ENCODE measurements at regions not wholly inside any gene's neighbourhood (a gene's known extent, or its start where the extent isn't known, plus 50 kb on each side); places are given as distances from the start of the nearest gene placed in this dataset.

DNA sequence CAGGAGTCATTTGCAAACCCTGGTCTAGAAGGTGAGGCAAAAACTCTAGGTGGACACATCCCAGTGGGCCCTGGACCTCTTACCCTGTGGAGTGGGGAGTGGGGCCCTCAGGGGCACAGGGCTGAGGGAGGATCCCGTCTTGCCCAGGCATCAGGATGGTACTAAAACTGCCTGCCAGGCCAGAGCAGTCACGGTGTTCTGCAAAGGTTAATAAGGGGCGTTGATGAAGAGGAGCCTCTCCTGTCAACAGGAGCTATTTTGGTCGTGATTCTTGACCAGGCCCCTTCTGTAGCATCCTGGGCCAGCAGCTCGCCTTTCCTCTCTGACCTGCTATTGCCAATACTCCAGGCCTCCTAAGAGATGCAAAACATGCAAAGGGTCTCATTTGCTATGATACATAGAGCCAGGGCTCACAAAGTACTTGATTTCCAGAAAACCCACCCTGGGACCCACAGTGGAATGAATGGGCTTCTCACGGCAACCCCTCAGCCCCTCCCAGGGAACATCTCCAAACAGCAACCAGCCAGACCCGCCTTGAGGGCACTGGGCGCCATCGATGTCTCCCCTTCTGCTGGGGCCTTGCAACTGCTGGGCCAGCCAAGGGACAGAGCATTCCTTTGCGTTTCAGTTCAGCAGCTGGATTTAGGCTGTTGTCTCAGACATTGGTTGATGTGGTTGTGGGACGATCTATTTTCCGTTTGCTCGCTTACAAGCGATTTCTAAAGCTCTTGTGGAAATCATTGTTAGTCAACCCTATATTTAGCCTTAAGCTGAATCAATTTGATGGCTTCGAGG, 111.1 kb downstream of the PDCL3 start:
- ATAC-seq (replicated peaks): no peak
- no peak overlapping the region for H3K27ac Mint-ChIP-seq
- no peaks in the 10 kb centered on the region for H3K9me3 Mint-ChIP-seq
- H3K4me3 Mint-ChIP-seq: no peak overlapping the region
- no peaks in the 10 kb centered on the region for H3K4me1 Mint-ChIP-seq
- no peaks in the 10 kb centered on the region for H3K36me3 Mint-ChIP-seq (ENCODE audit: low read depth)
- no peaks in the 10 kb centered on the region for H3K27me3 Mint-ChIP-seq

DNA sequence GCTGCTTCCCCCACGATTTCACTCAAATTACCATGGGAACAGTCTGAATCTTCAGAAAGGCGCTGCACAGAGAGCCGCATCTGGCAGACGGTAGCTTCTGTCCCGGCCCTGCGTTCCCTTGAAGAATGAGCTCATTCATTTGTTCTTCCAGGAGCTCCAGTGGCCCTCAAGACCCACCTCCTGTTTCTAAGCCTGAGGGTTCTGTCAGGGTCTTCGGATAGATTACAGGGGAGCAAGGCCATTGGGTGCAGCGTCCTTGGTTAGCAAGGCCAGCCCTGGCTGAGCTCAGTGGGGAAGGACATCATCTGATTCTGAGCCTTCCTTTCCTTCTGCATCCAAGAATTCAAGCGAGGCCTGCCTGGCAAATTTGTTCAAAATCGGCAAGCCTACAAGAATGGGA, 111.9 kb downstream of the PDCL3 start:
- no peak overlapping the region for H3K4me3 Mint-ChIP-seq
- no peaks in the 10 kb centered on the region for H3K4me1 Mint-ChIP-seq
- no peak overlapping the region for H3K27ac Mint-ChIP-seq
- no peaks in the 10 kb centered on the region for H3K36me3 Mint-ChIP-seq (ENCODE audit: low read depth)
- H3K9me3 Mint-ChIP-seq: no peaks in the 10 kb centered on the region
- no peak for ATAC-seq (replicated peaks)
- no peaks in the 10 kb centered on the region for H3K27me3 Mint-ChIP-seq

DNA sequence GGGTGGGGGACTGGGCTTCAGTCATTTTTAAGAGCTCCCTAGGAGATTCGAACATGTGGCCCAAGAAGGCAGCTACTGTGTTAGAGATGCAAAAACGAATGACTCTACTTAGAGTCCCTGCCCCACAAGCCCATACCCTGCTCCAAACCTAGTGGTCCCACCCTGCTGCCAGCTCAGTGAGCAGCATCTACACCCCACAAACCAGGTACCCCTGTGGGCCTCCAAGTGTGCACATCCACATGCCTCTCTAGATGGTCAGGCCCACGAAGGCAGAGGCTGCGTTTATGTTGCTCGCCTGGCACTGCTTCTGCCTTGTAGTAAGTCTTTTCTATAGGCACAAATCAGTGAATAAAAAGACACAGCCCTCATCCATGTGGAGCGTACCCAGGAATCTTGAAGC, 112.6 kb downstream of the PDCL3 start:
- H3K27ac Mint-ChIP-seq: no peak overlapping the region
- no peak for ATAC-seq (replicated peaks)
- H3K9me3 Mint-ChIP-seq: no peaks in the 10 kb centered on the region
- H3K4me3 Mint-ChIP-seq: no peak overlapping the region
- no peaks in the 10 kb centered on the region for H3K27me3 Mint-ChIP-seq
- no peaks in the 10 kb centered on the region for H3K36me3 Mint-ChIP-seq (ENCODE audit: low read depth)
- H3K4me1 Mint-ChIP-seq: no peaks in the 10 kb centered on the region

DNA sequence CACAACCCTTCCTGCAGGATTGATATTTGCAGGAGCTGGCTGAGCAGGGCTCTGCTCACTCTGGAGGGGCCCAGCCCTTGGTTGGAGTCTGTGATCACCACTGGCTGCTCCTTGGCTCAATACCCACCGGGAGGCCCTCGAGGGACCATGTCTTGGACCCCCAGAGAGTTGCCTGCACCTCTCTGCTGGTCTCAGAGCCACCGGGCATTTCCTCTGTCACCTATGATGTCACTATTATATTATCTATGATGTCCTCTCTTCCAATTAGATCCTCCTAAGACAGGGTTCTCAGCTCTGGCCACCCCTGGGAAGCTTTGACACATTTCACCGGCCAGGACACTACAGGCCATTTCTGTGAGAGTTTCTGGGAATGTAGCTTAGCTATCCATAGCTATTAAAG, 113.1 kb downstream of the PDCL3 start:
- Mint-ChIP-seq H3K9me3 (no peaks in the 10 kb centered on the region), H3K27ac (no peak overlapping the region), H3K27me3 (no peaks in the 10 kb centered on the region), H3K36me3 (ENCODE audit: low read depth) (no peaks in the 10 kb centered on the region), H3K4me3 (no peak overlapping the region), H3K4me1 (no peaks in the 10 kb centered on the region)
- ATAC-seq (replicated peaks): no peak

DNA sequence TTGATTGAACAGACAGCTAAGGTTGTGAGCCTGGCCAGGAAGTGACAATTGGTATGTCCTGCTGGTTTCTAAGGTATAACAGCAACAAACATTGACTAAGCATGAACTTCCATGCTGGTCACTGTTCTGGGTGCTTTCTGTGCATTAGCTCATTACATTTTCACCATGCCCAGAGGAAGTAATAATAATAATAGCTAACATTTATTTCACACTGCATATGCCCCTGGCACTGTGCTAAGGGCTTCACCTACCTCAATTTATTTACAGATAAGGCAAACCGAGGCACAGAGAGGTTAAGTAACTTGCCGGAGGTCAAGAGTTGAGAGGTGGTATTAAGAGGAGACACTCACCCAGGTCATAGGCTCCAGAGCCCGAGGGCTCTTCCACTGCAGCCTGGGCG, 113.6 kb downstream of the PDCL3 start:
- H3K36me3 Mint-ChIP-seq (ENCODE audit: low read depth): no peaks in the 10 kb centered on the region
- H3K27me3 Mint-ChIP-seq: no peaks in the 10 kb centered on the region
- H3K27ac Mint-ChIP-seq: no peak overlapping the region
- no peak for ATAC-seq (replicated peaks)
- H3K4me3 Mint-ChIP-seq: no peak overlapping the region
- no peaks in the 10 kb centered on the region for H3K9me3 Mint-ChIP-seq
- H3K4me1 Mint-ChIP-seq: no peaks in the 10 kb centered on the region

DNA sequence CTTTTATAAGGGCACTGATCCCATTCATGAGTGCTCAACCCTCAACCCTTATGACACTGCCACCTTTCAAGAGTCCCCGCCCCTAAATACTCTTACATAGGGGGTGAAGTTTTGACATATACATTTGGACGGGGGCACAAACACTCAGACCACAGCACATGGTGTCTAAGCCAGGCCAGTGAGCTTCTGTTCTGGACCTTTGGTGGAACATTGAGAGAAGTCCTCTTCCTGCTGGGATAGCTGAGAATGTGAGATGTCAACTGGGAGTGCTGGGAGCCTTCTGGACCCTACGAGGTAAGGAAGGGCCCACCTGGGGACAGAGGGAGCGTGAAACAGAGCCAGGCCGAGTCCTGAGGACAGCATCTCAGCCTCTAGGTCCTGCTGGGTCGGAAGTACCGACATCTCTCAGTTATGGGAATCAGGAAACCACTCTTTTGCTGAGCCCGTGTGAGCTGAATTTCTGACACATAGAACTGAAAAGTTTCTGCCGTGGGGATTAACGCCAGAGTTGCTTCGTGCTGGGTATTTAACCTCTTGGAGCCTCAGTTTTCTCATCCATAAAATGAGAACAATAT, 114.9 kb downstream of the PDCL3 start:
- Mint-ChIP-seq H3K36me3 (ENCODE audit: low read depth) (no peaks in the 10 kb centered on the region), H3K9me3 (no peaks in the 10 kb centered on the region), H3K4me1 (no peaks in the 10 kb centered on the region), H3K27ac (no peak overlapping the region), H3K27me3 (no peaks in the 10 kb centered on the region), H3K4me3 (no peak overlapping the region)
- no peak for ATAC-seq (replicated peaks)

DNA sequence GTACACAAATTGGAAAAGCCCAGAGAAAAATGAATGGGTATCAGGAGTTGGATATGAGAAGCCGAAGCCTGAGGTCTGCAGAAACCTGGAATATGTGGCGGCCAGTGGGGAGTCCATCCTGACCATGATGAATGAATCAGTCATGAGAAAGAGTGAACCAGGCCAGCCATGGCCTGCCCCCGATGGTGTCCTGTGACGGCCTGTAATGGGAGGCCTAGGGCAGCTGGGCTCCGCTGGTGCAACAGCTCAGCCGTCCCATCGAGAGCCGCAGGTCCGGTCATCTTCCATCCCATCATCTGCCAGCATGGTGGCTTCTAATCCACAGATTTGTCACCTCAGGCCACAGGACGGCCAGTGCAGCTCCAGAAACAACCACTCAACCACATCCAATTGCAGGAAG, 116.4 kb downstream of the PDCL3 start:
- no peak overlapping the region for H3K27ac Mint-ChIP-seq
- H3K9me3 Mint-ChIP-seq: peaks cover 6% of the 10 kb centered on the region
- no peaks in the 10 kb centered on the region for H3K4me1 Mint-ChIP-seq
- ATAC-seq (replicated peaks): no peak
- no peak overlapping the region for H3K4me3 Mint-ChIP-seq
- H3K36me3 Mint-ChIP-seq (ENCODE audit: low read depth): no peaks in the 10 kb centered on the region
- H3K27me3 Mint-ChIP-seq: no peaks in the 10 kb centered on the region

DNA sequence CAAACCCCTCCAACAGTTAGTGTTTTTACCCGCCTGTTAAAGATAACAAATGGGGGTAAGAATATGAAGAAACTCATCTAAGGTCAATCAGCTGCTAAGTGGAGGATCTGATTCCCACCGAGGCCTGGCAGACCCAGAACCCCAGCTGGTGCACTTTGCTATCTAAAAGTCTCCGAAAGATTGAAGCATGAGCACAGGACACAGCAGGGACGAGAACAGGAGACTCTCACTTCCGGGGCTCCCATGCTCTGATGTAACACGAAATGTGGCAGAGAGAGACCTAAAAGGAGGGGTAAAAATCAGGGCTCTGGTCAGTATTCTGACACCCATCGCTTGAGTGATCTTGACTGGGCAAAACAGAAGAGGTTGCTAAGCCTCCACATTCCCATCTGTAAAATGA, 119.7 kb downstream of the PDCL3 start:
- ATAC-seq (replicated peaks): no peak
- Mint-ChIP-seq H3K9me3 (peaks cover 6% of the 10 kb centered on the region), H3K4me1 (no peaks in the 10 kb centered on the region), H3K27ac (no peak overlapping the region), H3K36me3 (ENCODE audit: low read depth) (no peaks in the 10 kb centered on the region), H3K27me3 (no peaks in the 10 kb centered on the region), H3K4me3 (no peak overlapping the region)

DNA sequence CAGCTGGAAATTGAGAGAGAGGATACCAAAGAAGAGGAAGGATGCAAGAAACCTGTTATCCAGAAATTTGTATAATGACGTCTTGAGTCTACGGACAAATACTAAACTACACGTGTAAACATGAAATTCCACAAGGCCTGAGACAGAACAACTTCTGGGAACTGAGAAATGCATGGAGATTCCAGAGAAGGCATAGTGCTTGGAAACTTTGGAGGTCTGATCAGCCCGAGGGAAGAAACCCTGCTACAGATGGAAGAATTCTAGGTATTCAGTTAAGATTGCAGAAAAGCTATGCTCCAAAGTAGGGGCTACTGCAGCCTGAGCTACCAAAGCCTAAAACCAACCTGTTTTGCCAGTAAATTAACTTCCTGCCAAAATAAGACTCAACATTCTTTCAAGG, 120.4 kb downstream of the PDCL3 start:
- no peaks in the 10 kb centered on the region for H3K4me1 Mint-ChIP-seq
- no peak overlapping the region for H3K27ac Mint-ChIP-seq
- ATAC-seq (replicated peaks): no peak
- H3K27me3 Mint-ChIP-seq: no peaks in the 10 kb centered on the region
- no peak overlapping the region for H3K4me3 Mint-ChIP-seq
- H3K36me3 Mint-ChIP-seq (ENCODE audit: low read depth): no peaks in the 10 kb centered on the region
- peaks cover 6% of the 10 kb centered on the region for H3K9me3 Mint-ChIP-seq

DNA sequence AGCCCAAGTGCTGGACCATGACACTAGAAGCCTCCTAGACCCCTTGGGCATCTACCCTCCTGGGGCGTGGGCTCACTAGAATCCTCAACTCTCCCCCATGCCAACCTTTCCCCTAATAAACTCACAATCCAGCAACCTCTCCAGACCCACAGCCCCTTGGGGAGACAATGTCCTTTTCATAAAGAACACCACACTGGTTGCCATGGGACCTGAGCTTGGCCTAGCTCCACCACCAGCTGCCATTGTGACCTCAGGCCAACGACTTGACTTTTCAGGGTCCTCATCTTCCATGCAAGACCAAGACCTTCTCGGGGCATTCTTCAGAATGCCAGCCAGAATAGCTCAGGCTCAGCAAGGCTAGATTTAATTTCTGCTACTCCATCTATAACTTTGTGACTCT, 128.1 kb upstream of the NPAS2 start:
- Mint-ChIP-seq H3K27me3 (peaks cover 3% of the 10 kb centered on the region), H3K36me3 (ENCODE audit: low read depth) (no peaks in the 10 kb centered on the region), H3K4me3 (no peak overlapping the region), H3K9me3 (peaks cover 14% of the 10 kb centered on the region), H3K27ac (no peak overlapping the region), H3K4me1 (no peaks in the 10 kb centered on the region)
- no peak for ATAC-seq (replicated peaks)

DNA sequence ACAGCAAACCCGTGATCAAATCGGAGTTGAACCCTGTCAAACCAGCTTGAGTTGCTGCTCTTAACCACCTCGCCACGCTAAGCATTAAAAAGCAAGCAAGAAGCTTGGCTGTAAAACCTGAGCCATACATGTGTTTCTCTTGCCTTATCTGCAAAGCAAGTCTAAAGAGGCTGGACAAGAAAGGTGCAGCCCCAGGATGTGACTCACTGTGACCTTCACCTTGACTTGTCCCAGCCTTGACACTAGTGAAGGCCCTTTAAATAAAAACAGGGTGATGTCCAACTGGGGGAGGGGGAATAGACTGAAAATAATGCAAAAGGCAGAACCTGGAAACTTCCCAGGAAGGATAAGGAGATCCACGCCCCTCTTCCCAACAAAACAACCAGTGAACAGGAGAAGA, 127.6 kb upstream of the NPAS2 start:
- Mint-ChIP-seq H3K9me3 (peaks cover 18% of the 10 kb centered on the region), H3K4me1 (no peaks in the 10 kb centered on the region), H3K27me3 (peaks cover 3% of the 10 kb centered on the region), H3K4me3 (no peak overlapping the region), H3K36me3 (ENCODE audit: low read depth) (no peaks in the 10 kb centered on the region), H3K27ac (no peak overlapping the region)
- ATAC-seq (replicated peaks): peak; percentile 45

DNA sequence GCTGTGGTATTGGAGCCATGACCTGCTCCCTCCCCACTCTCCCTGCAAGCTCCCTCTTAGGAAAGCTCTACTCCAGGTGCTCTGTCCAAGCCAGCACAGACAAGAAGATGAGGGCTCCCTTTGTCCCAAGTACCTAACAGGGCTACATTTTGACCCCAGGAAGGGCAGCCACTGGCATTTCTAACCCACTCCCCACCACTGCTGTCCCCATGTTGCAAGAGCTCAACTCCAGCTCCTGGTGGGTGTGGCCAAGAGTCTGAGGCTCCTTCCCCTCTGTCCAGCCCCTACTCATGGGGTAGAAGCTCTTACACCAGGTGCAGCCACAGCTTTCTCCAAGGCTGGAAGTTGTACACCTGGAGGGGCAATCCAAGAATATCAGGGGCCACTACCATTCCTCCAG, 127.0 kb upstream of the NPAS2 start:
- Mint-ChIP-seq H3K4me1 (no peaks in the 10 kb centered on the region), H3K36me3 (ENCODE audit: low read depth) (no peaks in the 10 kb centered on the region), H3K4me3 (no peak overlapping the region), H3K27ac (no peak overlapping the region), H3K9me3 (peaks cover 19% of the 10 kb centered on the region), H3K27me3 (peaks cover 3% of the 10 kb centered on the region)
- ATAC-seq (replicated peaks): no peak

DNA sequence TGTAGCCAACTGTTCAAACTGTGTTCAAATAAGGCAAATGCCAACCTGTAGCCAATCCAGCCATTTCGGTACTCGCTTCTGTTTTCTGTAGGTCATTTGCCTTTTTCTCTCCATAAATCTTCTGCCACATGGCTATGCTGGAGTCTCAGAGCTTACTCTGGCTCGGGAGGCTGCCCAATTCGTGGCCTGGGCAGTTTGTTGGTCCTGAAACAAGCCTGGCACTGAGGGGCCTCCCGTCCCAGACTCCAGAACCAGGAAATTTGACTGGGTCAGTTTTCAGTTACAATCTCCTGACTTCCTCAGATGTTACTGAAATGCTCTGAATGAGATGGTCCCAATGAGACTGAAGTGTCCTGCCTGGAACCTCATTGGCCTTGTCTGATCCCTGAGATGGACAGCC, 120.8 kb upstream of the NPAS2 start:
- H3K9me3 Mint-ChIP-seq: peaks cover 20% of the 10 kb centered on the region
- H3K4me1 Mint-ChIP-seq: no peaks in the 10 kb centered on the region
- no peak overlapping the region for H3K4me3 Mint-ChIP-seq
- no peaks in the 10 kb centered on the region for H3K27me3 Mint-ChIP-seq
- H3K27ac Mint-ChIP-seq: no peak overlapping the region
- ATAC-seq (replicated peaks): no peak
- H3K36me3 Mint-ChIP-seq (ENCODE audit: low read depth): no peaks in the 10 kb centered on the region

DNA sequence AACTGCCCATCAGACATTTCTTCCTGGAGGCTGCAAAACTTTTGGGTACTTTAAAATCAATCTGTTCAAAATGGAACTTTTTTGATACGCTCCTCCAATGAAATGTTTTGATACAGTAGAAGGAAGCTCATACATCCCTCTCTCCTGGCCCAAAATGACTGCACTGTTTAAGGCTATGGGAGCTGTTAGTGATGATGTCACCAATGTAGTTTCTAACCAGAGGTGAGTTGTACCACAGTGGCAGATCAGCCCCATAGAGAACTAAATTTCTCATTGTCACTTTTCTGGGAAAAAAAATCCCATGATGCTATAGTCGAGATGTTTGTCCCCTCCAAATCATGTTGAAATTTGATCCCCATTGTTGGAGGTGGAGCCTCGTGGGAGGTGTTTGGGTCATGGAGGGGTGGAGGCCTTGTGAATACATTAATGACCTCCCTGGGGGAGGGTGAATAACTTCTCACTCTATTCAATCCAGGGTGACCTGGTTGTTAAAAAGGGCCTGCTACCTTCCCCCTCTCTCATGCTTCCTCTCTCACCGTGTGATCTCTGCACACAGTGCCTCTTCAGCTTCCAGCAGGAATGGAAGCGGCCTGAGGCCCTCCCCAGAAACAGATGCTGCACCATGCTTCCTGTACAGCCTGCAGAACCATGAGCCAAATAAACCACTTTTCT, 117.4 kb upstream of the NPAS2 start:
- H3K27ac Mint-ChIP-seq: no peak overlapping the region
- no peak for ATAC-seq (replicated peaks)
- H3K9me3 Mint-ChIP-seq: peaks cover 4% of the 10 kb centered on the region
- H3K36me3 Mint-ChIP-seq (ENCODE audit: low read depth): no peaks in the 10 kb centered on the region
- H3K4me1 Mint-ChIP-seq: peaks cover 8% of the 10 kb centered on the region
- H3K27me3 Mint-ChIP-seq: no peaks in the 10 kb centered on the region
- no peak overlapping the region for H3K4me3 Mint-ChIP-seq

DNA sequence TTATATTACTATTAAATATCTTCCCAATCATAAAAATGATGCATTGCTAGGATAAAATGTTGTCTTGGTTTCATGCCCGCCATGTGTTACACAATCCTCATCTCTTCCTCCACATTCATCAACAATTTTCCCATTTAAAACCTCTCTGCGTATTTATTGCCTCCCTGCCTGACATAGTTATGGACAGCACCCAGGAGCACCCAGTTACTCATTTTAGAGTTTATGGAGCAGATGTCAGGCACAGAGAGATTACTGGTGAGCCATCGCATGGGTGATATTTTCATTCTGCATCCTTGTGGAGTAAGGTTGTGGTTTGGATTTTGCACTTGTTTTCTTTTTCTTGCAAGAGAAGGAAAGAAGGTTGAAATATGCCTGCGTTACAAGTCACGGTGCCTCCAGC, 116.7 kb upstream of the NPAS2 start:
- Mint-ChIP-seq H3K4me1 (peaks cover 12% of the 10 kb centered on the region), H3K36me3 (ENCODE audit: low read depth) (no peaks in the 10 kb centered on the region), H3K9me3 (peaks cover 4% of the 10 kb centered on the region), H3K27ac (no peak overlapping the region), H3K4me3 (no peak overlapping the region), H3K27me3 (no peaks in the 10 kb centered on the region)
- no peak for ATAC-seq (replicated peaks)
